ENCODE measurements at regions not wholly inside any gene's neighbourhood (a gene's known extent, or its start where the extent isn't known, plus 50 kb on each side); places are given as distances from the start of the nearest gene placed in this dataset.

DNA sequence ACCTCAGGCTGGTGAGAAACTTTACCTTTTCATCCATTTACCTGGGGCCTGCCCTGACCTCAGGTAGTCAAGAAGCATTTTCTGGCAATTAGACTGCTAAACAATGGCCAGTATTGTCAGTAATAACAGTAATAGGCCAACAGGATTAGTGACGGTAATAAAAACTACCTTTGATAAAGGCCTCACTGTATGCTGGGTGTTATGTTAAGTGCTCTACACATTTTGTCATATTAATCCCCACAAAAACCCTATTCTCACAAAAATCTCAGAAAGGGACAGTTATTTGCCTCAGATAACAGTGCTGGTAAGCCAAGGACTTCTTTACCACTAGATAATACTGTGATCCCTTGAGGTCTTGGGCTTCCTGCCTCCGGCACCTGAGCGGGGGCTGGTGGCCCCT, 191.4 kb downstream of the FOXD2 start:
- H3K4me3 ChIP-seq (ENCODE audit: low read length) = no peak overlapping the region
- no peak for DNase-seq (ENCODE audit: low read depth)
- TF ChIP-seq, protein P1, sequence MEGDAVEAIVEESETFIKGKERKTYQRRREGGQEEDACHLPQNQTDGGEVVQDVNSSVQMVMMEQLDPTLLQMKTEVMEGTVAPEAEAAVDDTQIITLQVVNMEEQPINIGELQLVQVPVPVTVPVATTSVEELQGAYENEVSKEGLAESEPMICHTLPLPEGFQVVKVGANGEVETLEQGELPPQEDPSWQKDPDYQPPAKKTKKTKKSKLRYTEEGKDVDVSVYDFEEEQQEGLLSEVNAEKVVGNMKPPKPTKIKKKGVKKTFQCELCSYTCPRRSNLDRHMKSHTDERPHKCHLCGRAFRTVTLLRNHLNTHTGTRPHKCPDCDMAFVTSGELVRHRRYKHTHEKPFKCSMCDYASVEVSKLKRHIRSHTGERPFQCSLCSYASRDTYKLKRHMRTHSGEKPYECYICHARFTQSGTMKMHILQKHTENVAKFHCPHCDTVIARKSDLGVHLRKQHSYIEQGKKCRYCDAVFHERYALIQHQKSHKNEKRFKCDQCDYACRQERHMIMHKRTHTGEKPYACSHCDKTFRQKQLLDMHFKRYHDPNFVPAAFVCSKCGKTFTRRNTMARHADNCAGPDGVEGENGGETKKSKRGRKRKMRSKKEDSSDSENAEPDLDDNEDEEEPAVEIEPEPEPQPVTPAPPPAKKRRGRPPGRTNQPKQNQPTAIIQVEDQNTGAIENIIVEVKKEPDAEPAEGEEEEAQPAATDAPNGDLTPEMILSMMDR (IDR thresholded peaks at IDR 0.05; ENCODE audit: insufficient read depth, low read depth, low read length, missing control alignments) = no peak

DNA sequence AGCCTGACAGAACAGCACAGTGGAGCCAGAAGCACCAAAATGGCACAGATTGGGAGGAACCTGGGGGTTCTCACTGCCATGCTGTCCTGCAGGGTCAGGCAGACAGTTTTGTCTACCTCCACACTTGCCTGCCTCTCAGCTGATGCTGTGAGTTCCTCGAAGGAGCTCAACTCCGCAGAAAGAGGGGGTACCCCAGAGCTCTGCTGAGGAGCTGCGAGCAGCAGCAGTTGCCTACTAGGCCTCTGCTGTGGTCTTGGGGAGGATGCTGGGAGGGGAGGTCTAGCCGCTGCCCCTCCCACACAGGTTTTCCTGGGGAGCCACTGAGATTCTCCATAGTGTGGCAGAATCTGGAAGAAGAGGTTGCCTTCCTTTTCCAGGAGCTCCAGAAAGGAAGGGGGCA, 192.5 kb downstream of the FOXD2 start:
- no peak for DNase-seq (ENCODE audit: low read depth)
- TF ChIP-seq, protein P1 (IDR thresholded peaks at IDR 0.05; ENCODE audit: insufficient read depth, low read depth, low read length, missing control alignments) = no peak
- no peak overlapping the region for H3K4me3 ChIP-seq (ENCODE audit: low read length)

DNA sequence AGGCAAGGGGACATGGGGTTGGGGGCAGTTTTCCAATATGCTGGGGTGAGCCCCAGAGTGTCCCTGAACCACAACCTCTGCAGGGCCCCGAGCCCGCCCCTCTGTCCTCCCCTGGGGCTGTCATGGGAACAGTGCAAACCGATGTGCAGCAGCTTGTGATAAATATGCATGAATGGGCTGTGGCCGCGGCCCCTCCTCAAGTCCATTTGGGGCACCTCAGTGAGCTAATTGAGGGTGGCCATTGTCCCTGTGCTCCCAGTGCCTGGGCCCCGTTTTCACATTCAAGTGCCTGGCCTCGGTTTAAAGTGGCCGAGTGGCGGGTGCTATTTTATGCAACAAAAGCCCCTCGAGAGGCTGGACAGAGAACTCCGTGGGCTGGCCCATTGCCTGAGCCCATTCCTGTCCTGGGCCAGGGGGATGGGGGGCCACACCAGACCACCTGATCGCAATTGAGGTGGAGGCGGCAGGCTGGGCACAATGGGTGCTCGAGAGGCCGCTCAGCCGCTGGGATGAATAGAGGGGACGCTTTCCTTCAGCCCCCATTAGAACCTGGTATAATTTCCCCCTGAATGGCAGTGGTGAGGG, 193.7 kb downstream of the FOXD2 start:
- TF ChIP-seq, protein P1 (IDR thresholded peaks at IDR 0.05; ENCODE audit: insufficient read depth, low read depth, low read length, missing control alignments) = no peak
- no peak for DNase-seq (ENCODE audit: low read depth)
- no peak overlapping the region for H3K4me3 ChIP-seq (ENCODE audit: low read length)

DNA sequence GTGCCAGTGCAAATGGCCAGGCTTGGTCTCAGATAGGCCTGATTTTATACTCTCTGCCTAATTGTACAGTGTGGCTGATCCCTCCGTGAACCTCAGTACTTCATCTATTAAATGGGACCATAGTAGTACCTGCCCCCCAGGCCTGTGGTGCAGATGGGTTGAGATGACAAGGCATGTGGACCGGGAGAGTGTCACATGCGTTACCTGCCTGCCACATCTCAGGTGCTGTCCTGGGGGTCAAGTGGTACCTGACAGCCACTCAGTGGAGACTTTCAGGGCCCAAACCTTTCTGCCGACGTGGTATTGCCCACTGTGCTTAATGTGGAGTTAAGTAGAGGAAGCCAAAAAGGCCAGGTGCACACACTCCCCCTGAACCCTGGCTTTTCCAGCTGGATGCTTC, 197.3 kb downstream of the FOXD2 start:
- DNase-seq (ENCODE audit: low read depth) = no peak
- TF ChIP-seq, protein P1 (IDR thresholded peaks at IDR 0.05; ENCODE audit: insufficient read depth, low read depth, low read length, missing control alignments) = no peak
- H3K4me3 ChIP-seq (ENCODE audit: low read length) = no peak overlapping the region

DNA sequence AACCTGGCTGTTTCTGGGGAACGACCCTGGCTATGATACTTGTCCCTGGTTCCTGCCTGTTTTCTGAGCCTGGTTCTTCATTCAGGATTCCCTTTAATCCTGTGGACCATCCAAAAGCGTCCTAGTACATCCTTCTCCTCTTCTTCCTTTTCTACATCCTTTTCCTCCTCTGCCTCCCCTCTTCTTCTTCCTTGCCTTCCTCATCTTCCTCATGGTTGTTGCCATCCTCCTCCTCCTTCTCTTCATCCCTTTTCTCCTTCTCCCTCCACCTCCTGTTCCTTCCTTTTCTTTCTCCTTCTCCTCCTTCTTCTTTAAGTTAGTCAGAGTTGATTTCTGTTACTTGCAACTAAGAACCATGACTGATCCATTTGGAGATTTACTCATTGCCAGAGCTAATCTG, 197.8 kb downstream of the FOXD2 start:
- no peak for DNase-seq (ENCODE audit: low read depth)
- TF ChIP-seq, protein P1 (IDR thresholded peaks at IDR 0.05; ENCODE audit: insufficient read depth, low read depth, low read length, missing control alignments) = no peak

DNA sequence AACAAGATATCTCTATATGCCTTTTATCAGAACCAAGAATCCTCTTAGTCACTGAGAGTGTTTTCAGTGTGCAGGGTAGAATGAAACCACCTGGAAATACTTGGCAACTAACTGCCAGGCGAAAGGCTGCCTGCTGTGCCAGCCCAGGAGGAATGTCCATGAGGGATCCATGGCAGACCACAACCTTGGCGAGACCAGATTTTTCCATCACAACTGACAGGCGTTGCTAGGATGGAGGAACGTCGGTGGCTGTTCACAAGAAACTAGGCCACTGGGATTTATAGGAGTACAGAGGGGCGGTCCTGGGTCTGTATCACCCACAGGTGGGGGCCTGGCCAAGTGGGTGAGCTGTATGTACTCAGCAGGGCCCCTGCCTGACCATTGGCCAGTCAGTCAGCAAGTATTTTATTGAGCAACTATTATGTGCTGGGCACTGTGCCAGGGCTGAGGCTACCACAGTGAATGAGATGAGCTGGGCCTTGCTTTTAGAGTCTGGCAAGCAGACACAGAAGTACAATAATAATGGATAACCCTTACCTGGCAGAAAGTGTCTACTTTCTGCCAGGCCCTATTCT, 199.4 kb downstream of the FOXD2 start:
- DNase-seq (ENCODE audit: low read depth) = peak; percentile 12
- TF ChIP-seq, protein P1 (IDR thresholded peaks at IDR 0.05; ENCODE audit: insufficient read depth, low read depth, low read length, missing control alignments) = no peak
- H3K4me3 ChIP-seq (ENCODE audit: low read length) = no peak overlapping the region

More for the DNA sequence above, 197.8 kb downstream of the FOXD2 start:
- H3K4me3 ChIP-seq (ENCODE audit: low read length) = no peak overlapping the region

DNA sequence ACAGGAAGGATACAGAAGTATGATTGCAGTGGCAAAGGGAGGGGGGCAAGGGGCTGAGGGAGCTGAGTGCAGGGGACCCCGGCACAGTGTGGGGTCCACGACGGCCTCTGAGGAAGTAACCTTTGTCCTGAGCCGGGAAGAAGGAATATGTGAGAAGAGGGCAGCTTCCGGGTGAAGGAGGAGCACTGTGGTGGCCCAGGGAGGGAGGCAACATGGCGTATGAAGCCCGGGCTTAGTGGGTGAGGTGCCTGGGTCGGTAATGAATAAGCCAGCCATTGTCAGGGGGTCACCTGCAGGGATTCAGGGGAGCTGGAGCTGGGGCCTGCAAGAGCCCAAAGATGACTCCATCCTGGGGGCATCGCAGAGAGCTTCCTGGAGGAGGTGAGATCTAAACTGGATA, 200.4 kb downstream of the FOXD2 start:
- no peak for DNase-seq (ENCODE audit: low read depth)
- H3K4me3 ChIP-seq (ENCODE audit: low read length) = no peak overlapping the region
- TF ChIP-seq, protein P1 (IDR thresholded peaks at IDR 0.05; ENCODE audit: insufficient read depth, low read depth, low read length, missing control alignments) = no peak

All from epithelial cell of esophagus (primary cell).